ENCODE measurements at regions not wholly inside any gene's neighbourhood (a gene's known extent, or its start where the extent isn't known, plus 50 kb on each side); places are given as distances from the start of the nearest gene placed in this dataset.
"Not testable (repeated sequence)": the region's sequence is repeated elsewhere in the genome, so short reads cannot be mapped to it uniquely, and the experiment has no call there.

DNA sequence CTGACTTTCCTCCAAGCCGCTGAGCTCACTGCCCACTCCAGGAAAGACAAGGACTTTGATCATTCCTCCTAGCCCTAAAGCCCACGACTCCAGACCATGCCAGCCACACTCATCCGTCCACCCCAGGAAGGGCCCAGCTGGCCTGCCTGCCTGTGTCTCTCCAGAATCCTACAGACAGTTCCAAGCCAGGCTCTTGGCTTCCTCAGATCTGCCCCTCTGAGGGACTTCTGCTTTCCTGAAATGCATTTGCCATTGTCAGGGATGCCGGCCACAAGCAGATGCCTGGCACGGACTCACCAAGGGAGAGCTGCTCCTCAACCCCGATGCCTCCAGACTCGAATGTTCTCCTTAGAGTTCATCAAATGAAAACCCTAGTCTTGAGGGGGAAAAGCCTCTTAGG, 155.8 kb downstream of the OAT start:
- DNase-seq: no peak

DNA sequence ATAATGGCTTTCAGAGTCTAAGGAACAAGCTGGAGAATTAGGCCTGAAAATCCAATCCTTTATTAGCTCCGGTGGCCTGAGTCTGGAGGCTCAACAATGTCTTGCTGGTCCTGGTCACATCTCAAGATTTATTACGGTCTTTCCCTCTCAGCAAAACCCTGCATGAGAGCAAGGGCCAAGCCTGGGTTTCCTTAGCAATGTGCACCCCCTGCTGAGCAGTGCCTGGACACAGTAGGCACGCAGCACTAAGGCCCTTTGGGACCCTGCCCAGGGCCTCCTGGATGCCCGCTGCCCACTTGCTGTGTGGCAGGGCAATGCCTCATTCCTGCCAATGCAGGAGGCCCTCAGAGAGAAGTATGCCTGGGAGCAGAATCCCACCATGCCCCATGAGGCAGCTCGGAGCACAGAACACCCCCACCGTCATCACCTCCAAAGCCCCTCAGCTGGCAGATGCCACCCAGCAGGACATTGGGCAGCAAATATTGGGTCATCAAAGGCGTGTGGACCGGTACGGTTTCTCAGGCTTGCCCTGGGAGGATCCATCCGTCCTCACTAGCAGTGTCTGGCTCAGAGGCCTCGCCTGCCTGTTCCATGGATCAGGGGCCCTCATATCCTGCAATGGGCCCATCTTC, 156.4 kb downstream of the OAT start:
- no peak for DNase-seq

DNA sequence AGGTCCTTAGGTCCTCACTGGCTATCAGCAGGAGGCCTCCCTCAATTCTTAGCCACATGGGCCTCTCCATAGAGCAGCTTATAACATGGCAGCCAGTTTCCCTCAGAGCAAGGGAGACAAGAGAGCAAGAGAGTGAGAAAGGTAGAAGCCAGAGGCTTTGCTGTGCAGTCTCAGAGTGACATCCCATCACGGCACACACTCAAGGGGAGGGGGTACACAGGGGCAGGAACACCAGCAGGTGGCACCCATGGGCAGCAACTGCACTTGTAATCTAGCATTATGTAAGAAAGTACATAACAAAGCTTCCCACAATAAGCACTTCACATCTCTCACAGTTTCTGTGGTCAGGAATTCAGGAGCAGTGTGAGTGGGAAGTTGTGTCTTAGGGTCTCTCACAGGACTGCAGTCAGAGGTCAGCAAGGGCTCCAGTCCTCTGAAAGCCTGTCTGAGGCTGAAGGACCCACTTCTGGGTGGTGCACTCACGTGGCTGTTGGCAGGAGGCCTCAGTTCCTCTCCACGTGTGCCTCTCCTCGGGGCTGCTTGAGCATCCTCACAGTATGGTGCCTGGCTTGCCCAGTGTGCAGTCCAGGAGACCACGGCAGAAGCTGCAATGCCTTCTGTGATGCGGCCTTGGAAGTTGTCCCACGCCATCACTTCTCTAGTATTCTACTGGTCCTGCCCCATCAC, 159.4 kb downstream of the OAT start:
- peak; percentile 71 for DNase-seq

DNA sequence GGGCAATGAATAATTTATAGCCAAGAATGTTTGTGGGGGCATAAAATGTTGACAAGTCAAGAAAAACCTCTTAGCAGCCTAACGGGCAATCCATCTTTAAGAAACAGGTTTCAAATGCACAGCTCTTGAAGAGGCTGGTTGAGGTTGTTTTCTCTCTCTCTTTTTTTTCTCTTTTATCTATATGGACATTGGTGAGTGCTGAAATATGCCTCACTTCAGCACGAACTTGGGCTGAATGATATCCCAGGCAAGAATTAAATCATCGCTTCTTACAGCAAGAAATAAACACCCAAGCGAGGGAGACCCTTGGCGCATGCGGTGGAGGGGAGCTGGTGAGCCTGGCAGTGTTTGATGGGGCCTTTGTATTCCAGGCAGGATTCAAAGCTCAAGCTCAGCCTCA, 160.9 kb downstream of the OAT start:
- DNase-seq: no peak

DNA sequence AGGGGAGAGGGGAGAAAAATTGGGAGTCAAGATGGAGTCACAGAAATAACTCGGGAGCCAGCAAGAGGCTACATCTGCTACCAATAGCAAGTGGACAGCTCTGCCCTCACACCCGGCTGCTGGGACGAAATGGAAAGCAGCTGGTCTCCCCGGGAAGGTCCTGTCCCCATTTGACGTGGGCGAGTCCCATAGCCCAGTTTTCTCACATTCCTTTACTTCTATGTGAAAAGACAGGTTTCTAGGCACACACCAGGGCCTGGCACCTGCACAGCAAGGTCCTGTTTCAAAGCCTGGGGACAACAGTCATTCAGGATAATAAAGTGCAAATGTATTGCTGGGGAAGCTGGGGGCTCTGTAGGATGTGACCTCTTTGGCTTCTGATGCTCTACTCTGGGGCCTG, 162.6 kb downstream of the OAT start:
- DNase-seq: no peak

DNA sequence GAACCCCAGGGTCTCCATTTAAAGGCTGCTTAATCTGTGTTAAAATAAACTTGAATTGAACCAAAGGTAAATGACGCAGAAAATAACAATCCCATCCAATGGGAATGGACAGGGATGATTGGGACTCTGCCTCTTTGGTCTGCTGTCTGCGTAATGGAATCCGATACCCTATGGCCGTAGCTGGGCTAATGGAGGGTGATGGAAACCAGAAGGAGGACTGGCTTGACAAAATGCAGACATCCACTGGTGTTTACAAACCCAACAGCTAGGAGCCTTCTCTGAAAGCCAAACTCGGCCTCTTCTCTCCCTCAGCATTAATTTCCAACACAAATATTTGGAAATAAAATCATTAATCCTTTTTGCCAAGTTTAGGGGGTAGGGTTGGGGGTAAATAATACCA, 162.2 kb upstream of the CHST15 start:
- DNase-seq: no peak

DNA sequence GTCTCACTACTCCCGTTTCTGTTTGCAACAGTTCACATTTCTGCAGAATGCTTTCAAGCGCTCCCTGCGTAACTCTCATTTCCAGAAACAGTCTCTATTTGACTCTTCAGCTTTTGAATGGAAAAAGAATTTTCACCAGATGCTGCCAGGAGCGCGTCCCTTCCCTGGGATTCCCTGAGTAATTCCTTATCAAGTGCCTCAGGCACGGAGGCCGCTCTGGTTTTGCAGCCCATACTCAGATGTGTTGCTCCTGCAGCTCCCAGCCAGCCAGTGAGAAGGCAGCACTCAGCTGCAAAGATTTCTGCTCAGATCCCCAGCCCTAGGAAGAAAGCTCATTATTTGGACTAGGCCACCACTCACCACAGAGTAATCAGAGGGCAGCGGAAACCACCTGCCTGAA, 161.1 kb upstream of the CHST15 start:
- no peak for DNase-seq

DNA sequence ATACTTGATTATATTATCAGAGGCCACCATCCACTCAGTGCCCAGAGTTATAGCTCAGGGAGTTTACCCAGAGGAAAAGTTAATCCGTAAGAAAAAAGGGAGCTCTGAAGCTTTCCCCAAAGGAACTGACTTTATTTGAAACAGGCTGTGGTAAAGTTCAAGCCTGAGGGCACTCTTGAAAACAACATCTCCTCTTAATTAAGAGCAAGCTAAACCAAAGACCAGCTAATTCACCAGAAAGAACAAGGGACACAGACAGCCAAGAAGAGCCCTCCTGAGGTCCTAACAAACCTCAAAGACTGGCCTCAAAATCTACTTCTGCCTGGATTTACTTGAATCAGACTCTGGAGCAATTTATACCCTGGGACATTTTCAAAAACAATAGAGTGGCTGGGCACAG, 159.6 kb upstream of the CHST15 start:
- no peak for DNase-seq

DNA sequence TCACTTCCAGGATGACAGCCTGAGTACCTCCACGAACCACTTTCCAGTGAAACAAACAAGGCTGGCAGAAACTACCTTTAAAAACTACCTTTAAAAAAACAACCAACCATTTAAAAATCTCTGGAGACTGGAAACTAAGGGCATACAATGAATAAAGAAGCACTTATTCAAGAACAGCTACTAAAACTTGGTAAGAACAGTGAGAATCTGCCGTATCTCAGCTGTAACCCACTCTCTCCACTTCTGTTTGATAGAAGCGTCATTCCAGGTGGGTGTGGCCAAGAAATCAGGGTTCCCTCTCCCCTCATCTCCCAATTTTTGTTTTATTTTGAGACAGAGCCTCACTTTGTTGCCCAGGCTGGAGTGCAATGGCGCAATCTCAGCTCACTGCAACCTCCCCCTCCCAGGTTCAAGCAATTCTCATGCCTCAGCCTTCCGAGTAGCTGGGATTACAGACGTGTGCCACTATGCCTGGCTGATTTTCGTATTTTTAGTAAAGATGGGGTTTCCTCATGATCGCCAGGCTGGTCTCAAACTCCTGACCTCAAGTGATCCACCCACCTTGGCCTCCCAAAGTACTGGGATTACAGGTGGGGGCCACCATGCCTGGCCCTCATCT, 158.8 kb upstream of the CHST15 start:
- DNase-seq: no peak

DNA sequence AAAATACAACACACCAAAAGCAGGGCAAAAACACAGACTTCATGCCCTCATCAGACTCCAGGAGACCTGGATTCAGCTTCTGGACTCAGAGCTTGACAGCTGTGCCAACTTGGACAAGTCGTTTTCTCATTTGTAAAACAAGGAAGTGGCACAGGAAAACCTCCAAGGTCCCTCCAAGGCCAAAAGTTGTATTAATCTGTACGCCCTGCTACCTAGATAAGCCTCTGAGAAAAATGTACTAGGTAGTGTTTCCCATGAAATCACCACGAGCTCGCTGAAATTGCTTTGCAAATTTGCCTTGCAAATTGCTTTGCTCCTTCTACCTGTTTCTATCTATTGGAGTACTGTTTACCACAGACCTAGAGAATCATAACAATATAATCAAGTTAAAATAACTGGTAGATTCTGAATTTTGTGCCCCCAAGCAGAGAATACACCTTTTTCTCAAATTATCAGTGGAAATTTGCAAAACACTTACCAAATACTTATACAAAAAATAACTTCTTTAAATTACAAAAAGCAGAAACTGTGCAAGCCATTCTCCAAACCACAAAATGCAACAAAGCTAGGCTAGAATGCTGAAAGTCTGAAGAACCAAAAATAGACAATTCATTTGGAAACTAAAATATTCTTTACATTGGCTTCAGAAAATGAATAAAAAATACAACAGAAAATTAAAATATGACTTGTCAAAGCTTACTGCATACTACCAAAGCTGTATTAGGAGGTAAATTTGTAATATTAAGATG, 158.1 kb upstream of the CHST15 start:
- DNase-seq: no peak

DNA sequence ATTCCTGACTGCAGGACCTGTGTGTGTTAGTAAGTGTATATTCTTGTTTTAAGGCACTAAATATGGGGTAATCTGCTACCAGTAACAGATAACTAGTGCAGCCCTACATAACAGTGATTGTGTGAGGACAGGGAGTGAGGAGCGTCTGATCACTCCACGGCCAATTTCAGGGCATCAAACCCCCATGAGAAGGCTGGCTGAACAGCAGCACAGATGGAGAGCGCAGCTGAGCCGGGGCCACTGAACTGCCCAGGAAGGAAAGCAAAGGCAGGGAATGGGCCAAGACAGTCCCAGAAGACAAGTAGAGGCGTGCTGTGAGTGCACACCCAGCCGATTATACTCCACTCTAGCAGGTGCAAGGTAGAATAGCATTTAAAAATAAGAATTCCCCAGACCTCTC, 157.1 kb upstream of the CHST15 start:
- no peak for DNase-seq

DNA sequence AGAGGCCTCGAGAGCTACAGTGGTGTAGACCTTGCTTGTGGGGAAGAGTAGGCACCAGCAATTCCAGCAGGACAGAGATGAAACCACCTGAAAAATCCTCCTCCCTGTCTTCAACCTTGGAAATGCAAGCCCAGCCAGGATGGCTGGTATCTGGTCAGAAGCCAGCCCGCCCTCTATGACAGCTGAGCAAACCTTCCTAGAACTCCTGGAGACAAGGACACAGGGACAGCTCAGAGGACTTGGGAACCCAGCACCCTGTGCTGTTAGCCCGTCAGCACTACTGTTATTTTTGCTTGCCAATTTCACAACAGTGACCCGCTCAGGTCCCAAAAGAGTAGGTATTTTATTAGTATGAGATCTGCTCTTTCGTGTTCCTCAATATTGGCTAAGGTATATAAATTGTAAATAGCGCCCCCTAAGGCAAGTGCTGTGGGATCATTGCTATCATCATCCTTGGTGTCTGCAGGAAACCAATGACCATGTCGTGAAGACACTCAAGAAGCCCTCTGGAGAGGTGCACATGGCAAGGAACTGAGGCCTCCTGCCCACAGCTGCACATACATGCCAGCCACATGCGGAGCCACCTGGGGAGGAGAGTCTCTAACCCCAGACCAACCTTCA, 156.5 kb upstream of the CHST15 start:
- peak; percentile 40 for DNase-seq

DNA sequence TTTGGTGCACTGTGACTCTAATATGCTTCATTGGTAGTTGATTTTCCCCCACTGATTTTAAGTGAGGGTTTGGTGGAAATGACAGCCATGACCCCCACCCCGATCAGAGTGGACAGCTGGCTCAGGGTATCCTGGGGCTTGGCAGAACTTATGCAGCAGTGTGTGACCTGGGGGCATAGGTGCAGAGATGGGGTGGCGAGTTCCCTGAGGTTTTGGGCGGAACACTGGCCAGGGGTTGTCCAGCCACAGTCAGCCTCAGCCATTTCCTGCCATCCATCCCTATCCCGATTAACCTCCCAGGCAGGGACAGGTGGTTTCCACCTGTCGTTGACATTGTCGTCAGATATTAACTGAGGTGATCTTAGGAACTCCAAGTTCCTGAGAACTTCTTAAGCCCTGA, 155.8 kb upstream of the CHST15 start:
- DNase-seq: no peak

DNA sequence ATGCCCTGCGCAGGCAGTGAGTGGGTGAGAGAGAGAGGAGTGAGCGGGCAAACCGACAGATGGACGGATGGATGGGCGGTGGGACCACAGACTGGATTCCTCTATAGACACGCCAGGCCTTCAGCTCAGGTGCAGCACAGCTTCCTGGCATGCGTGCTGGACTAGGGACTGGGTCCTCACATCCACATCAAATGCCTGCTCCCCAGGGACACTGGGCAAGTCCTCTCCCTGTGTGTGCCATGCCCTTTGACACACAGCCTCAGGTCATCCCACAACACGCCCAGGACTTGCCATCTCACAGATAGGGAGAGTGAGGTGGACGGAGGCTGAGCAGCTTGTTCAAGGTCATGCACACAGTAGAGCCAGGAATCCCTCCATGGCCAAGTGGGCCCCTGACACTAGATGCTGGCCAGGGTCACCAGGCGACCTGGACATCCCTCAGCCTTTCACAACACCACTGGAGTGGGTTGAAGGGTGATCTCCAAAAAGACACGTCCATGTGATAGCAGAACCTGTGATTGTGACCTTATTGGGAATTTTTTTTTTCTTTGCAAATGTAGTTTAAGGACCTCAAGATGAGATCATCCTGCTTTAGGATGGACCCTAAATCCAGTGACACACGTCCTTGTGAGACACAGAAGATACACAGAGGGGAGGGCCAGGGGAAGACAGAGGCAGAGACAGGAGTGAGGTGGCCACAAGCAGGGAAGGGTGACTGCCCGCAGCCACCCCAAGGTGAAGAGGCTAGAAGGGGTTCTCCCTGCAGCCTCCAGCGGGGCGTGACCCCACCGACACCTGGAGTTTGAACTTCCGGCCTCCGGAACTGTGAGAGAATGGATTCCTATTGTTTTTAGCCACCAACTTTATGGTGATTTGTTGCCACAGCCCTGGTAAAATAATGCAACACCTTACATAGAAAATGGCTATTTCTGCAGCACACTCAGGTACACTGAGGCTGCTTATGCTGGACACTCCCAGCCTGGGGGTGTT, 155.0 kb upstream of the CHST15 start:
- no peak for DNase-seq

DNA sequence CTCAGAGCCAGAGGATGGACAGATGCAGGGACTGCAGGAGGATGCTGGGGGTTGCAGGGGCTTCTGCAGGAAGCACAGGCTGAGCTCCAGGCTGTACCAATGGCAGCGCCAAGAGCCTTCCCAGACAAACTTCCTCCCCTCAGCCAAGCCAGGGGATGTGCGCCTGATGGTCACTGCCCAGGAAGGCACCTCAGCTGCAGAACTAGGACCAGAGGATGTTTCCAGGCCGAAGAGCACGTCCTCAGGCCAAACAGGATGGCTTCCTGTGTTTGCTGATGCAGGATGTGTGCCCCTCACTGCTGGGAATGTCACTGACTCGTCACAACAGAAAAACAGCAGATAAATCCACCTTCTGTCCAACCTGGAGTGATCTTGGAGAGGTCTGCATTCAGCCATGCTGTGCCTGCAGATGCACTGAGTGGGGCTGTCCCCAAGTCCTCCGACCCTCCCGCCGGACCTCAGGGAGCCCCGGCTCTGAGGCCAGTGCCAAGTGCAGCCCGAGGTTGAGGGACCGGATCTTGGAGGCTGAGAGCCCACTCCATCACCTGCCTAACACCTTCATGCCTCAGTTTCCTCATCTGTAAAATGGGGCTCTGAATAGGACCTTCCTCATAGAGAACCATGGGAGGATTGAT, 152.5 kb upstream of the CHST15 start:
- no peak for DNase-seq

DNA sequence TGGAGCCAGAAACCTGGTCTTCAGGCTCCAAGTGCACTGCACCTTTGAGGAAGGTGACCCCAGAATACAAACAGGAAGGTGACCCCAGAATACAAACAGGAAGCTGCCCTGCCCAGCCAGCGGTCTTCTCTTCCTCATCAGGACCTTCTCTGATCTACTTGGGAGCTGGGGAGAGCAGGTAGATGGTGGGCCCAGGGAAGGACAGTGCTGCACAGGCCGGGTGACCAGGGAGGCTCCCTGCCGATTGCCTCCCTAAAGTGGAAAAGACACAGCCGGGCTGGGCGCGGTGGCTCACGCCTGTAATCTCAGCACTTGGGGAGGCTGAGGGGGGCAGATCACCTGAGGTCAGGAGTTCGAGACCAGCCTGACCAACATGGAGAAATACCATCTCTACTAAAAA, 151.8 kb upstream of the CHST15 start:
- DNase-seq: no peak

DNA sequence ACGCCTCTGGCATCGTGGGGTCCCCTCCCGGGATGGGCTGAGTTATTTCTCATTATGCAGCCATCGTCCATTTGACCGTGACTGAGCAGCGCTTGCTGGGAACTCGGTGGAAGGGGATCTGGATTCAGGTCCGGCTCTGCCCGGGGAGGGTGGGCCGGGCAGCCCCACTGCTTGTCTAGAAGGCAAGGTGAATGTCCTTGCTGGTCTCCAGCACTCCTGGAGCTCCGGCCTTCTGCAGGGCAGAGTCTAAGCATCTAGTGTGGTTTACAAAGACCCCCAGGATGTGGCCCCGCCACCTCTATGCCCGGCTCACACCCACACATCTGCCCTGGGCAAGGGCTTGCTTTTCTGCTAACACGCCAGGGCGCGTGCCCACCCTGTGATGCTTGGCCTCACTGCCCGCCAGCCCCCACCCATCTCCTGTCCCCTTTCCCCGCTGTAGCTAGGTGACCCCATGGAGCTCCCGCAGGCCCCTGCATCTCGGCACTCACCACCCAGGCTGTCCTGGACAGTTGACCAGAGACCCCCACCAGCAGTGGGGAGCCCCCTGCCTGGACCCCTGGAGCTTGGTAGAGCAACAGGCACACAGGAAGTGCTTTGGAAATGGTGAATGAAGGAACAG, 151.0 kb upstream of the CHST15 start:
- no peak for DNase-seq

DNA sequence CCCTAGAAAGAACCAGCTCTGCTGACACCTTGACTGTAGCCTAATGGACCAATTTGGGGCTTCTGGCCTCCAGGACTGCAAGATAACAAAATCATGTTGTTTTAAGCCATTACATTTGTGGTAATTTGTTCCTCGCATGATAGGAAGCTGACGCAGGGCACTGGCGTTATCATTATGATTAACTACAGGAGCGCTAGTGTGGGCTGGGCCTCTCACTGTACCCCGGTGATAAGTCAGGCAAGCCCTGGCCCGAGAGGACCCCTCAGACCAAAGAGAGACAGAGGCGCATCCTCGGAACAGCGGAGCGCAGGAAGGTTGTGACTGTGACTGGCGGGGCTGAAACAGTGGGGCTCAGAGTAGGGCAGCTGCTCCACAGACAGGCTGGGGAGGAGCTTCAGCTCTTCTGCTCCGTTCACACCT, 150.3 kb upstream of the CHST15 start:
- peak; percentile 89 for DNase-seq

DNA sequence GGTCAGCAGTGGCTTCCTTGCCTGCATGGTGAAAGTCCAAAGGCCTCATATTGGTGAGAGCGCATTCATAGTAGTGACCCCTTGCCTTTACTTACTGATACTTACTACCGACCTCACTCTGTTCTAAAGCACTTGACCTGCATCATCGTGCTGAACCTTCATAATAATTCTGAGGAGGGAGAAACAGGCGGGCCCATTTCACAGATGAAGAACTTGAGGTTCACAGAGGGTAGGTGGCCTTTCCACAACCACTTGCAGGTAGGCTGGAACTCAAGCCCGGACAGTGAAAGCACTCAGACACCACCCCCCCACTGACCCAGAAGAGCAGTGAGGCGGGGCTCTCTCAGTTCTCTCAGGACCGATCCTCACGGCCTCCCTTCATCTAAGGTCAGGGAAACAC, 149.4 kb upstream of the CHST15 start:
- DNase-seq: no peak

DNA sequence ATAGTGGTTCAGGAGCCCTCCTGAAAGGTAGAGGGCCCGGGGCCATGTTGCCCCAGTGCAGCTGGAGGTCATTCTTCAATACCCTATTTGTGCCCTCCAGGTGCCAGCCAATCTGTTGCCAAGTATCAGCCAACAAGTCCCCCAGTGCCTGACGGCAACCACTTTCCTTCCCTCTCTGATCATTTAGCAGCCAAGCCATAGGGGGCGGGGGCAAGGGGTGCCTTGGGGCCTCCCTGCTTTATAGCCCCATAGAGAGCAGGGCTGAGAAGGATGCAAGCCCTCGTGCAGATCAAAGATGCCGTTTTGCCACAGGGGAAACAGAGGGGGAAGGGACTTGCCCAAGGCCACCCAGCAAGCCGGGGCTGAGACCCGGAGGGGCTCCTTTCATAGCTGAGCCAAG, 149.0 kb upstream of the CHST15 start:
- no peak for DNase-seq

DNA sequence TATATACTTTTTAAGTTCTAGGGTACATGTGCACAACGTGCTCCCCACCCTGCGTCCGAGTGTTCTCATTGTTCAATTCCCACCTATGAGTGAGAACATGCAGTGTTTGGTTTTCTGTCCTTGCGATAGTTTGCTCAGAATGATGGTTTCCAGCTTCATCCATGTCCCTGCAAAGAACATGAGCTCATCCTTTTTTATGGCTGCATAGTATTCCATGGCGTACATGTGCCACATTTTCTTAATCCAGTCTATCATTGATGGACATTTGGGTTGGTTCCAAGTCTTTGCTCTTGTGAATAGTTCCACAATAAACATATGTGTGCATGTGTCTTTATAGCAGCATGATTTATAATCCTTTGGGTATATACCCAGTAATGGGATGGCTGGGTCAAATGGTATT, 148.1 kb upstream of the CHST15 start:
- DNase-seq: not testable (repeated sequence)
